GM19035 (cell line): ENCODE measurements at regions not wholly inside any gene's neighbourhood (a gene's known extent, or its start where the extent isn't known, plus 50 kb on each side); places are given as distances from the start of the nearest gene placed in this dataset.
"Not testable (repeated sequence)": the region's sequence is repeated elsewhere in the genome, so short reads cannot be mapped to it uniquely, and the experiment has no call there.

ENCODE experiments used
- ATAC-seq: cut with Tn5 transposase; IDR thresholded peaks from one replicate; pipeline ENCODE4 v1.9.1; 2021; ENCODE audit not compliant: unreplicated experiment

- no peak for ATAC-seq
These were observed 157.8 kb upstream of the TENT5A start for GRCh38 chr6:81909981-81910900.

- ATAC-seq, result no peak
These were observed 156.7 kb upstream of the TENT5A start for GRCh38 chr6:81909162-81909561.

DNA sequence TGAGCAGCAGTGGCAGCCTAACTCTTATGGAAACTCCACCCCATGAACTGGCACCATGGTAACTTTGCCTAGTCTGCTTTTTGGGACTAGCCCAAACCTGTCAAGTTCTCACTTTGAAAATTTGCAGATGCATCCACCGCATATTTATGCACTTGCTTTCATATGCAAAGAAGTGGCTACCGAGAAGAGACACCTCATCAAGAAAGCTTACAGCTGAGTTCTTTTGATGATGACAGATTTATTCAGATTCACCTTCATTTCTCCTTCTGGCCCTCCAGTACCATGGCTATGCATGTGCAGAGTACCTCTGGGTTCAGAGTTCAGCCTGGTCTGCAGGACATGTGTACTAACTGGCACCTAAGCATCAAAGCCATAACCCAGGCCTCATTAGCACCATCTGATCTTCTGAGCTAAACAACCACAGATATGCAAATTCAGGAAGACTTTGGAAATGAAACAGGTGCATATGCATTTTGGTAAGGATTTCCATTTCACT, 154.3 kb upstream of the TENT5A start:
- peak; percentile 72 for ATAC-seq

DNA sequence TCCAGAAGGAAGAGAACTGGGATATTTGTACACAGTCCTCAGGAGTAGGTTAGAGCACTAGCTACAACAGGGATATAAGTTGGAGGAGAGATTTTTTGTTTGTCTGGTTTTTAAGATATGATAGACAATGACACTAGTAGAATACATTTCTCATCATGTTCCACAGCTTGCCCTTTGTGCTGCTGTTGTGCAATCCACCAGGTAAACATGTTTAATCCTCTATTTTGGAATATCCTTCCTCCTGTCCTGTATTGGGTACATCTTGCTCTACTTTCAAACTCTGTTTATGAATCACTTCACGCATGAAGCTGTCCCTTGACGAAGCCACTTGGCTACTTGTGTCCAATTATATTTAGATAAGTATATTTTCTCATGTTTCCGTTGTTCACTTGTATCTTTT, 153.6 kb upstream of the TENT5A start:
- ATAC-seq, result no peak

DNA sequence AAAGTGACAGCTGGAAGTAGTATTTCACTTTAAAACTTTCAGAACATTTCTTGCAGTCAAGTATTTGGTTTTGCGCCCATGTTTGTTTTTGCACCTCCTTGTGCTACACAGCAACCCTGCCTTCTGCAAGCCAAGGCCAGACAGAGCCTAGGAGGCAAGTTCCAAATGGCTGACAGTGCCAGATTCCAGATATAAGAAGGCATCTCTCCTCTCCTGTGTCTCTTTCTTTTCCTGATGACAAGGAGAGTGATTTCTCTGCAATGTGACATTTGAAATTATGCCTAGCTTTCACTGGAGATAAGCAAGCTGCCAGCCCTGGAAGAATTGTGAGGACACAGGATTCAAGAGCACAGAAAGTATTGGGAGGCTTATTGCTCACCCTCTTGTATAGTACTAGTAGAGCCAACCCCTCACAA, 149.1 kb upstream of the TENT5A start:
- no peak for ATAC-seq

DNA sequence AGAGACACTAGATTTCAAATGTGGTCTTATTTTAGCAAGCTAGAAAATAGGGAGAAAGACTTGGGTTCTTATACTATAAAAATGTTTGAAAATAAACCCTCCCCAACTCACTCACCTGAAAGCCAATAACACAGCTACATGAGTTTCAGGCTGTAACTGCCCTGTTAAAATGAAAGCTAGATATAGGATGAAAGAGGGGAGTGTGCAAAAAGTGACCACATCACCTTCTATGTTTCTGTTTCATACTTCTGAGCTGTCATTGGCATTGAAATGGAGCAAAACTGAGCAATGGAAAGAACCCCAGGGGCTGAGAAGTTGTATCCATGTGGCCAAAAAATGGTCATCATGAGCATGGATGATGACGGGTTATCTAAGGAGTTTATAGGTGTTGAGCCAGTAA, 148.1 kb upstream of the TENT5A start:
- peak; percentile 91 for ATAC-seq

DNA sequence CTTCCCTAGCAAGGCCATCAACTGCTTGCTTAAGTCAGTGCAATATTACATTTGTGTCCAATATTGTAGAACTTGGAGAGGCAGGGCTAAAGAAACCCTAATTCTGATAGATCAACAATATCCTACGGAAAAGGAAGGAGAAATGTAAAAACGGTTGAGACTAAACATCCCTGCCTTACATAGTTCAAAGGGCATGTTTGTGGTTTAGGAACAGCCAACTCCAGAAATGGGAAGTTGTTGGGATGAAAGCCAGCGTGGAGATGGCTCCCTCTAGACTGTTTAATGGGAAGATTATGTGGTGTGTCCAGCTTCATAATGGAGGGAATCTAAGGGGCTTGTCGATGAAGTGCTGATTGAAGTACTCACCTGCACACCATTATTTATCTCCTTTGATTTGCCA, 145.3 kb upstream of the TENT5A start:
- no peak for ATAC-seq

DNA sequence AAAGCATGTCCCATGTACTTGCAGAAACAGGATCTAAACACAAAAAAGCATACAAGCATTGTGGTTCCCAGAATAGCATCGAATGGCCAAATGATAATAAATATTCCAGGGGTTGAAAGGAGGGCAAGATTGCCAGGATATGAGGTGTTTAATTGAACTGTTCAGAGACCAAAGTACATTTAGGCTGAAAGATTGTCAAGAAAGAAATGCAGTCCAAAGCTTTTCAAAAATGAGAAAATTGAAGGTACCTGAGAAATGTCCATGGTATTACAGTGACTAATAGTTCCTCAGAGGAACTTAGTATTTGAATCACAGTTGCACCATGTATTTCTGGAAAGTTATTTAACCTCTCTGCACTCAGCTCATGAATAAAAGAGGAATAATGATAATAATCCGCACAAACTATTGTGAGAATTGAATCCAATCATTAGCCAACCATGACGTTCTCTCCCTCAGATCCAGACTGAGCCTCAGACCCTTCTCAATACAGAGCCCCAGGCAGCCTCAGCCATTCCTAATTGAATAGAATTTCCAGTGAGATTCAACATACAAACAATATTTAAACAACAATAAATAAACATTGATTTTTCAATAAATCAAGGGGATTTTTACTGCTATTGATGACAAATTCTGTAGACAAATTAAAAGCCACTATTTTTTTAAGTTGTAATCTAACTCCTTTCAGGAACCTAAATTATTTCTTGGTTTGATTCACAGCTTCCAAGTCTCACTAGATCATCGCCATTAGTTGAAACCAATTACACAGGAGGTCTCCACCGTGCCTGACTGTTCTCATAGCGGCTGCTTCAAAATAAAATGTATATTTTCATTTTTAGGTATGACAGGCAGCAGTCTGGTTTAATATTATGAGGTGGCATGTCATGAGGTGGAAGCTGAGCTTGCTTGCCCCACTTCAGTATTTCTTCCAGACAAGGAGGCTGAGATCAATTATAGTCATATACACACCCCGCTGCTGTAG, 144.3 kb upstream of the TENT5A start:
- ATAC-seq, result no peak

DNA sequence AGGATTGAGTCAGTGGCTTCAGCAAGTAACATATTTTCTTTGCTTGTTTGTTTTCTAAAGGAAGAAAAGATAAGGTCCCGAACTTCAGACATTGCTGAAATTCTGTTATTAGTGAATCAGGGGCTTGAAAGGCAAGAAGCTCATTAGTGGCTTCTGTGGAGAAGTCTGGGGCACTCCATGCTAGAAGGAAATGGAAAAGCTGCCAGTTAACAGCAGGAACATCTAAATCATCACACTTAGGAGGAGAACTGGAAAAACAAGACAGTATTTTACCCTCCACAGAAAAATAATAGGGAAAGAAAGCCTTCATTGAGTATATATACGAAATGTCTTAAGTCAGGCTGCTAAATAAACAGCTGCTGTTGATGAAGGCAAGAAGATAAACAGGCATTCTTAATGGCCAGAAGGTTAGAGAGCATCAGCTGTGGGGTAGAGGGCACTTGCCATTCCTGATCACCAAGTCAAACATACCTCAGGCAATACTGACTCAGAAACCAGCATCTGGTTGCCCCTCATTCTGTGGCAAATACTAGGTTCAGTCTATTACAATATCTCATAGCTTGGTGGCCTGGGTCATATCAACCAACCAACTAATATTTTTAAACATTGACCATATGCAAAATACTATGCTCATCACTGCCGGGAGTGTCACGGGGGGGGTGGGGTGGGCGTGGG, 143.2 kb upstream of the TENT5A start:
- ATAC-seq, result no peak

DNA sequence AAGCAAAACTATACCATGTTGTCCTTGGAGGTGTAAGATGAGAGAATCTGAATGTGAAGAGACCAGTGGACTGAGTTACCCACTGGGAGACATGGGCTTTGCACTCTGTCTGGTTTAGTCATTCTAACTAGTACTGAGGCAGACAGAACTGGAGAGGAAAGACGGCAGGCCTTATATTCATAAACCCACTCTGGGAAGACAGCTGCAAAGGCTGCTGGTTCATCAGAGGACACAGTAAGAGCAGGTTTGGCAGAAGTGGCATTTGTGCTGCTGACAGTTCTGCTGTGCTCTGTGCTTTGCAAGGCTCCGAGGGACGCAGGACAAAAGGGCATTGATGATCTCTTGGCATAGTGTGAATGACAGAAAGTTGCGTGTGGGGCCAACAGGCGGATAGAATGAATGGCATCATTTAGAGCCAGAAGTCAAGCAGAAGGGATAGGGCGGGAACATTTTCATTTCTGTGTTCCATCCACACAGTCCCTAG, 142.3 kb upstream of the TENT5A start:
- peak; percentile 48 for ATAC-seq

DNA sequence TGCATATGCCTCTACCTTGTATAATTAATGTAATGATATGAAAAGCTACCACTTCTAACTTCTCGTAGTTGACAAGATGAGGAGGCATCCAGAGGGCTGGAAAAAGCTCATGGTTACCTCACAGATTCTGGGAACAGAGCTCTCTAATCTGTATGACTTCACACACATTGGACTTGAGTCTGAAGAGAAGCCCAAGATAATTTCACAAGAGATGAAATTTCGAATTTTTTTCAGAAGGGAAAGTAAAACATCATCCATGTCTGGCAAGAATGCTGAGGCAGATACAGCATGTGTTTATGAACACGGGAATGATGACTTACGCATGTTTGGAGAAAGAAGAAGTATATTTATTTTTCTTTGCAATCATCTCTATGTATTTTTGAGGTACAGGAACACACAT, 141.8 kb upstream of the TENT5A start:
- peak; percentile 20 for ATAC-seq

- ATAC-seq, result no peak
These were observed 140.4 kb upstream of the TENT5A start for GRCh38 chr6:81892891-81893290.

GRCh38 chr6:81891874-81892273, 139.4 kb upstream of the TENT5A start:
- ATAC-seq, result no peak

DNA sequence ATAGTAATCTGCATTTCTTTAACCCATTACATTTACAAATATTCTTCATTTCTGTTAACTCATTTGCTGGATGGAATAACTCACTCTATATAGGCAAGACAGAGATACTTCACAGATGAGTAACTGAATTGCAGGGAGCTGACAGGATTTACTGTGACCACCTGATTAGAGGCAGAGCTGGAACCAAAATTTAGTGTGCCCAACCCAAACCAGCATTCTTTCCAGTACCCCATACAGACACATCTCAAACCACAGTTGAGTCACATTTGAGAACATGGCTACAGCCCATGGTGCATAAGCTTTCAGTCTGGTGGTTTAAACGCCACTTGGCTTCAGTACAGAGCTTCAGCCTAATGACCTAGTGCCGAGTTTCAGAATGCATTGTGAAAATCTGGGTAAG, 138.4 kb upstream of the TENT5A start:
- no peak for ATAC-seq

GRCh38 chr6:81889377-81890053, 137.0 kb upstream of the TENT5A start:
- ATAC-seq, result no peak

- not testable (repeated sequence) for ATAC-seq
These were observed 134.4 kb upstream of the TENT5A start for GRCh38 chr6:81886909-81887308.

GRCh38 chr6:81886157-81886556, 133.7 kb upstream of the TENT5A start:
- ATAC-seq, result no peak

GRCh38 chr6:81881660-81882059, 129.2 kb upstream of the TENT5A start:
- no peak for ATAC-seq

DNA sequence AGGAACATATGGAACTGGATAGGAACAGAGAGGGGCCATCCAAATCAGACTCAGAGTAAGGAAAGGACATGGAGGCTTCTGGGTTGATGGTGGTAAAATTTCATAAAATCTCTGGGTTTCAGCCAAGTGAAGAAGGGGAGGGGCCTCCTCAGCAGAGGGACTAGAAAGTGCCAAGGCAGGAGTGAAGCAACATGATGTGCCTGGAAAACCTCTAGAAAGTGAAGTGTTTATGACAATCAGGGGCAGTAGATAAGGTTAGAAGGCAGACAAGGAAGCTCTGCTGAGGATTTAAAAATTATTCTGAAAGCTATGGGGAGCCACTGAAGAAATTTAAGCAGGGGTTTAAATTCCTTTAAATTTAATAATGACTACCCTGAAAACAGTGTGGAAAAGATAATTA, 126.0 kb upstream of the TENT5A start:
- ATAC-seq, result no peak

GRCh38 chr6:81876971-81877370, 124.5 kb upstream of the TENT5A start:
- ATAC-seq, result no peak
